ENCODE measurements at regions not wholly inside any gene's neighbourhood (a gene's known extent, or its start where the extent isn't known, plus 50 kb on each side); places are given as distances from the start of the nearest gene placed in this dataset.

DNA sequence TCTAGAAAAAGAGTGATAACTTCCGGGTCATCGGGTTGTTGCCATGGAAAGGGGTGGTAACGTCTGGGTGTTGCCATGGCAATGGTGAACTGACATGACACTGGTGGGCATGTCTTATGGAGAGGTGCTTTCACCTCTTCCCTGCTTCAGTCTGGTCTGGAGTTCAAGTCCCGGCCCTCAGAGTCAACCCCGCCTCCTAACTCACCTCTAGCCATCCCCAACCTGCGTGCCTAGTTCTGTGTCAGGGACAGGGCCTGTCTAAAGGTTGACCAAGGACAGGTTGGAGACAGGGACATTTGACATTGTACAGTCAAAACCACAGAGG, 96.0 kb downstream of the LSM3 start (continued):
- TF ChIP-seq, protein P1, sequence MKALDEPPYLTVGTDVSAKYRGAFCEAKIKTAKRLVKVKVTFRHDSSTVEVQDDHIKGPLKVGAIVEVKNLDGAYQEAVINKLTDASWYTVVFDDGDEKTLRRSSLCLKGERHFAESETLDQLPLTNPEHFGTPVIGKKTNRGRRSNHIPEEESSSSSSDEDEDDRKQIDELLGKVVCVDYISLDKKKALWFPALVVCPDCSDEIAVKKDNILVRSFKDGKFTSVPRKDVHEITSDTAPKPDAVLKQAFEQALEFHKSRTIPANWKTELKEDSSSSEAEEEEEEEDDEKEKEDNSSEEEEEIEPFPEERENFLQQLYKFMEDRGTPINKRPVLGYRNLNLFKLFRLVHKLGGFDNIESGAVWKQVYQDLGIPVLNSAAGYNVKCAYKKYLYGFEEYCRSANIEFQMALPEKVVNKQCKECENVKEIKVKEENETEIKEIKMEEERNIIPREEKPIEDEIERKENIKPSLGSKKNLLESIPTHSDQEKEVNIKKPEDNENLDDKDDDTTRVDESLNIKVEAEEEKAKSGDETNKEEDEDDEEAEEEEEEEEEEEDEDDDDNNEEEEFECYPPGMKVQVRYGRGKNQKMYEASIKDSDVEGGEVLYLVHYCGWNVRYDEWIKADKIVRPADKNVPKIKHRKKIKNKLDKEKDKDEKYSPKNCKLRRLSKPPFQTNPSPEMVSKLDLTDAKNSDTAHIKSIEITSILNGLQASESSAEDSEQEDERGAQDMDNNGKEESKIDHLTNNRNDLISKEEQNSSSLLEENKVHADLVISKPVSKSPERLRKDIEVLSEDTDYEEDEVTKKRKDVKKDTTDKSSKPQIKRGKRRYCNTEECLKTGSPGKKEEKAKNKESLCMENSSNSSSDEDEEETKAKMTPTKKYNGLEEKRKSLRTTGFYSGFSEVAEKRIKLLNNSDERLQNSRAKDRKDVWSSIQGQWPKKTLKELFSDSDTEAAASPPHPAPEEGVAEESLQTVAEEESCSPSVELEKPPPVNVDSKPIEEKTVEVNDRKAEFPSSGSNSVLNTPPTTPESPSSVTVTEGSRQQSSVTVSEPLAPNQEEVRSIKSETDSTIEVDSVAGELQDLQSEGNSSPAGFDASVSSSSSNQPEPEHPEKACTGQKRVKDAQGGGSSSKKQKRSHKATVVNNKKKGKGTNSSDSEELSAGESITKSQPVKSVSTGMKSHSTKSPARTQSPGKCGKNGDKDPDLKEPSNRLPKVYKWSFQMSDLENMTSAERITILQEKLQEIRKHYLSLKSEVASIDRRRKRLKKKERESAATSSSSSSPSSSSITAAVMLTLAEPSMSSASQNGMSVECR (CRISPR knock-in tag; IDR thresholded peaks at IDR 0.05; ENCODE audit: borderline replicate concordance) = no peak
- no peak for TF ChIP-seq ATF1 (CRISPR knock-in tag; IDR thresholded peaks at IDR 0.05)
- TF ChIP-seq NFYB (CRISPR knock-in tag; conservative IDR thresholded peaks at IDR 0.05; ENCODE audit: low read depth) = no peak
- TF ChIP-seq ZNF396 (CRISPR knock-in tag; IDR thresholded peaks at IDR 0.05; ENCODE audit: borderline replicate concordance) = no peak
- TF ChIP-seq, protein P2, sequence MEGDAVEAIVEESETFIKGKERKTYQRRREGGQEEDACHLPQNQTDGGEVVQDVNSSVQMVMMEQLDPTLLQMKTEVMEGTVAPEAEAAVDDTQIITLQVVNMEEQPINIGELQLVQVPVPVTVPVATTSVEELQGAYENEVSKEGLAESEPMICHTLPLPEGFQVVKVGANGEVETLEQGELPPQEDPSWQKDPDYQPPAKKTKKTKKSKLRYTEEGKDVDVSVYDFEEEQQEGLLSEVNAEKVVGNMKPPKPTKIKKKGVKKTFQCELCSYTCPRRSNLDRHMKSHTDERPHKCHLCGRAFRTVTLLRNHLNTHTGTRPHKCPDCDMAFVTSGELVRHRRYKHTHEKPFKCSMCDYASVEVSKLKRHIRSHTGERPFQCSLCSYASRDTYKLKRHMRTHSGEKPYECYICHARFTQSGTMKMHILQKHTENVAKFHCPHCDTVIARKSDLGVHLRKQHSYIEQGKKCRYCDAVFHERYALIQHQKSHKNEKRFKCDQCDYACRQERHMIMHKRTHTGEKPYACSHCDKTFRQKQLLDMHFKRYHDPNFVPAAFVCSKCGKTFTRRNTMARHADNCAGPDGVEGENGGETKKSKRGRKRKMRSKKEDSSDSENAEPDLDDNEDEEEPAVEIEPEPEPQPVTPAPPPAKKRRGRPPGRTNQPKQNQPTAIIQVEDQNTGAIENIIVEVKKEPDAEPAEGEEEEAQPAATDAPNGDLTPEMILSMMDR (IDR thresholded peaks at IDR 0.05) = no peak
- no peak for TF ChIP-seq TCF7 (CRISPR knock-in tag; IDR thresholded peaks at IDR 0.05; ENCODE audit: low read depth)
- TF ChIP-seq SP1 (CRISPR knock-in tag; conservative IDR thresholded peaks at IDR 0.05) = no peak
- no peak for TF ChIP-seq MXD4 (CRISPR knock-in tag; IDR thresholded peaks at IDR 0.05; ENCODE audit: borderline replicate concordance)
- TF ChIP-seq, protein P3, sequence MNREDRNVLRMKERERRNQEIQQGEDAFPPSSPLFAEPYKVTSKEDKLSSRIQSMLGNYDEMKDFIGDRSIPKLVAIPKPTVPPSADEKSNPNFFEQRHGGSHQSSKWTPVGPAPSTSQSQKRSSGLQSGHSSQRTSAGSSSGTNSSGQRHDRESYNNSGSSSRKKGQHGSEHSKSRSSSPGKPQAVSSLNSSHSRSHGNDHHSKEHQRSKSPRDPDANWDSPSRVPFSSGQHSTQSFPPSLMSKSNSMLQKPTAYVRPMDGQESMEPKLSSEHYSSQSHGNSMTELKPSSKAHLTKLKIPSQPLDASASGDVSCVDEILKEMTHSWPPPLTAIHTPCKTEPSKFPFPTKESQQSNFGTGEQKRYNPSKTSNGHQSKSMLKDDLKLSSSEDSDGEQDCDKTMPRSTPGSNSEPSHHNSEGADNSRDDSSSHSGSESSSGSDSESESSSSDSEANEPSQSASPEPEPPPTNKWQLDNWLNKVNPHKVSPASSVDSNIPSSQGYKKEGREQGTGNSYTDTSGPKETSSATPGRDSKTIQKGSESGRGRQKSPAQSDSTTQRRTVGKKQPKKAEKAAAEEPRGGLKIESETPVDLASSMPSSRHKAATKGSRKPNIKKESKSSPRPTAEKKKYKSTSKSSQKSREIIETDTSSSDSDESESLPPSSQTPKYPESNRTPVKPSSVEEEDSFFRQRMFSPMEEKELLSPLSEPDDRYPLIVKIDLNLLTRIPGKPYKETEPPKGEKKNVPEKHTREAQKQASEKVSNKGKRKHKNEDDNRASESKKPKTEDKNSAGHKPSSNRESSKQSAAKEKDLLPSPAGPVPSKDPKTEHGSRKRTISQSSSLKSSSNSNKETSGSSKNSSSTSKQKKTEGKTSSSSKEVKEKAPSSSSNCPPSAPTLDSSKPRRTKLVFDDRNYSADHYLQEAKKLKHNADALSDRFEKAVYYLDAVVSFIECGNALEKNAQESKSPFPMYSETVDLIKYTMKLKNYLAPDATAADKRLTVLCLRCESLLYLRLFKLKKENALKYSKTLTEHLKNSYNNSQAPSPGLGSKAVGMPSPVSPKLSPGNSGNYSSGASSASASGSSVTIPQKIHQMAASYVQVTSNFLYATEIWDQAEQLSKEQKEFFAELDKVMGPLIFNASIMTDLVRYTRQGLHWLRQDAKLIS (CRISPR knock-in tag; IDR thresholded peaks at IDR 0.05; ENCODE audit: borderline replicate concordance) = no peak
- TF ChIP-seq NR1H2 (CRISPR knock-in tag; IDR thresholded peaks at IDR 0.05) = no peak
- TF ChIP-seq, protein P4, sequence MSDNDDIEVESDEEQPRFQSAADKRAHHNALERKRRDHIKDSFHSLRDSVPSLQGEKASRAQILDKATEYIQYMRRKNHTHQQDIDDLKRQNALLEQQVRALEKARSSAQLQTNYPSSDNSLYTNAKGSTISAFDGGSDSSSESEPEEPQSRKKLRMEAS (CRISPR knock-in tag; IDR thresholded peaks at IDR 0.05) = no peak
- no peak for TF ChIP-seq FOXJ3 (CRISPR knock-in tag; IDR thresholded peaks at IDR 0.05; ENCODE audit: borderline replicate concordance)
- TF ChIP-seq, protein P5, sequence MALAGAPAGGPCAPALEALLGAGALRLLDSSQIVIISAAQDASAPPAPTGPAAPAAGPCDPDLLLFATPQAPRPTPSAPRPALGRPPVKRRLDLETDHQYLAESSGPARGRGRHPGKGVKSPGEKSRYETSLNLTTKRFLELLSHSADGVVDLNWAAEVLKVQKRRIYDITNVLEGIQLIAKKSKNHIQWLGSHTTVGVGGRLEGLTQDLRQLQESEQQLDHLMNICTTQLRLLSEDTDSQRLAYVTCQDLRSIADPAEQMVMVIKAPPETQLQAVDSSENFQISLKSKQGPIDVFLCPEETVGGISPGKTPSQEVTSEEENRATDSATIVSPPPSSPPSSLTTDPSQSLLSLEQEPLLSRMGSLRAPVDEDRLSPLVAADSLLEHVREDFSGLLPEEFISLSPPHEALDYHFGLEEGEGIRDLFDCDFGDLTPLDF (CRISPR knock-in tag; IDR thresholded peaks at IDR 0.05) = no peak

All from WTC11 (cell line).